HCT116 (cell line): ENCODE measurements at regions not wholly inside any gene's neighbourhood (a gene's known extent, or its start where the extent isn't known, plus 50 kb on each side); places are given as distances from the start of the nearest gene placed in this dataset.

Experiments
- ATAC-seq: fragments of 200-7000 bp; cut with Tn5 transposase; 2 replicates; pipeline ENCODE4 v1.9.1; 2020; ENCODE audit warnings: mild to moderate bottlenecking, moderate library complexity
- BruUV-seq: library from RNA; stranded (reverse); fragments of 400-500 nt; replicated peaks from 2 replicates; lab custom pipeline; 2021; lab: Mats Ljungman, UMichigan
- CTCF ChIA-PET: fragments of 300-600 bp; sonication (Branson Sonifier 250); formaldehyde crosslinking; loops from one replicate; lab custom pipeline; 2021; ENCODE audit warnings: antibody characterized with exemption; lab: Charles Lee
- POLR2A ChIA-PET: fragments of 300-600, 350-600 bp; sonication (Branson Sonifier 250); formaldehyde crosslinking; loops from one replicate; lab custom pipeline; 2021; ENCODE audit warnings: antibody characterized with exemption; lab: Charles Lee
- RAD21 ChIA-PET, 2 experiments: fragments of 300-600 bp; sonication (Branson Sonifier 250); formaldehyde crosslinking; loops; one replicate each; lab custom pipeline; 2023; ENCODE audit warnings: low total read pairs in 2 of 2; ENCODE audit not compliant: uncharacterized antibody in 2 of 2, unreplicated experiment in 2 of 2, low non-redundant PET in 1 of 2; lab: Charles Lee
- DNase-seq: peaks from one replicate; pipeline ENCODE4 v3.0.0-alpha.2; 2010; ENCODE audit warnings: low read depth, low spot score
- H2AFZ ChIP-seq: fragments of 200-600 bp; shearing (Covaris generic), sonication (generic); 2 replicates; pipeline ENCODE4 v1.6.1; 2017; ENCODE audit warnings: low read depth, mixed run types, mixed read lengths, antibody characterized with exemption, low read length; ENCODE audit not compliant: poor library complexity, severe bottlenecking
- H3K27ac ChIP-seq: 2 replicates; pipeline ENCODE4 v1.5.1; 2012; ENCODE audit warnings: low read depth, low read length
- H3K27me3 ChIP-seq: fragments of 200-600 bp; sonication (generic); 2 replicates; pipeline ENCODE4 v1.6.1; 2016; ENCODE audit warnings: mixed run types, low read length, mixed read lengths; ENCODE audit not compliant: insufficient read depth
- H3K36me3 ChIP-seq, 2 experiments: fragments of 200-500 bp in 1 of 2; fragments of 200-600 bp in 1 of 2; sonication (Bioruptor generic) in 1 of 2; sonication (generic) in 1 of 2; 2 replicates each; pipeline versions ENCODE4 v1.5.1 to v1.6.1; 2014 to 2016; ENCODE audit warnings: low read length in 2 of 2, inconsistent platforms in 1 of 2, mixed read lengths in 1 of 2, mixed run types in 1 of 2; ENCODE audit not compliant: insufficient read depth in 2 of 2, control insufficient read depth in 1 of 2
- H3K4me1 ChIP-seq, 2 experiments: fragments of 200-600 bp in 1 of 2; sonication (generic) in 1 of 2; 2 replicates each; pipeline versions ENCODE4 v1.5.1 to v1.6.1; 2012 to 2017; ENCODE audit warnings: low read length in 2 of 2, inconsistent platforms in 1 of 2, mild to moderate bottlenecking in 1 of 2, mixed read lengths in 1 of 2, mixed run types in 1 of 2, moderate library complexity in 1 of 2; ENCODE audit not compliant: insufficient read depth in 2 of 2, control insufficient read depth in 1 of 2
- H3K4me2 ChIP-seq: fragments of 200-600 bp; sonication (generic); 2 replicates; pipeline ENCODE4 v1.6.1; 2017; ENCODE audit warnings: mixed run types, low read length, mixed read lengths
- H3K4me3 ChIP-seq, 2 experiments: fragments of 200-600 bp in 1 of 2; sonication (generic) in 1 of 2; replicated peaks in 1 of 2; 2 replicates each; pipeline ENCODE4 v1.5.1; 2011 to 2016; ENCODE audit warnings: low read length in 2 of 2, control low read depth in 1 of 2, low read depth in 1 of 2, mild to moderate bottlenecking in 1 of 2, mixed read lengths in 1 of 2, mixed run types in 1 of 2
- H3K79me2 ChIP-seq: fragments of 200-600 bp; sonication (generic); 2 replicates; pipeline ENCODE4 v1.6.1; 2017; ENCODE audit warnings: mild to moderate bottlenecking, mixed run types, low read length, moderate library complexity, mixed read lengths; ENCODE audit not compliant: insufficient read depth
- H3K9ac ChIP-seq: fragments of 200-600 bp; sonication (generic); 2 replicates; pipeline ENCODE4 v1.6.1; 2016; ENCODE audit warnings: low read length, mixed read lengths
- H3K9me2 ChIP-seq: fragments of 200-600 bp; sonication (generic), shearing (Covaris generic); 2 replicates; pipeline ENCODE4 v1.6.1; 2017; ENCODE audit warnings: mixed run types, mild to moderate bottlenecking, moderate library complexity; ENCODE audit not compliant: insufficient read depth
- H3K9me3 ChIP-seq, 2 experiments: fragments of 200-500 bp in 1 of 2; fragments of 200-600 bp in 1 of 2; sonication (Bioruptor generic) in 1 of 2; sonication (generic) in 1 of 2; 2 replicates each; pipeline ENCODE4 v1.6.1; 2014 to 2017; ENCODE audit warnings: low read length in 2 of 2, mixed read lengths in 2 of 2, inconsistent platforms in 1 of 2, low read depth in 1 of 2, mild to moderate bottlenecking in 1 of 2, mixed run types in 1 of 2, moderate library complexity in 1 of 2; ENCODE audit not compliant: control insufficient read depth in 1 of 2, insufficient read depth in 1 of 2
- H4K20me1 ChIP-seq: fragments of 200-600 bp; sonication (generic), shearing (Covaris generic); 2 replicates; pipeline ENCODE4 v1.6.1; 2017; ENCODE audit warnings: mixed run types, mild to moderate bottlenecking, moderate library complexity; ENCODE audit not compliant: insufficient read depth
- CBX3 ChIP-seq: IDR thresholded peaks from 2 replicates; pipeline ENCODE4 v1.6.1; 2012; ENCODE audit warnings: low read depth
- CEBPB ChIP-seq: IDR thresholded peaks from 2 replicates; pipeline ENCODE4 v1.6.1; 2012; ENCODE audit warnings: low read depth
- EGR1 ChIP-seq: IDR thresholded peaks from 2 replicates; pipeline ENCODE4 v1.6.1; 2012; ENCODE audit warnings: low read depth
- ELF1 ChIP-seq: IDR thresholded peaks from 2 replicates; pipeline ENCODE4 v1.6.1; 2012; ENCODE audit warnings: low read depth, borderline replicate concordance
- EZH2 ChIP-seq: fragments of 200-600 bp; sonication (generic); IDR thresholded peaks from 2 replicates; pipeline ENCODE4 v1.6.1; 2017; ENCODE audit warnings: antibody characterized with exemption, mixed run types
- EZH2phosphoT487 ChIP-seq: fragments of 200-600 bp; IDR thresholded peaks from 2 replicates; pipeline ENCODE4 v1.6.1; 2018; ENCODE audit warnings: antibody characterized with exemption, borderline replicate concordance
- FOSL1 ChIP-seq: IDR thresholded peaks from 2 replicates; pipeline ENCODE4 v1.6.1; 2012; ENCODE audit warnings: low read depth
- JUND ChIP-seq: IDR thresholded peaks from 2 replicates; pipeline ENCODE4 v1.6.1; 2012
- POLR2A ChIP-seq: IDR thresholded peaks from 2 replicates; pipeline ENCODE4 v1.7.0; 2011; ENCODE audit warnings: borderline replicate concordance; ENCODE audit not compliant: insufficient read depth, insufficient read length; ENCODE audit errors: extremely low read depth
- POLR2AphosphoS5 ChIP-seq: IDR thresholded peaks from 2 replicates; pipeline ENCODE4 v1.6.1; 2011; ENCODE audit warnings: mild to moderate bottlenecking, low read depth, low read length, moderate library complexity
- RAD21 ChIP-seq: IDR thresholded peaks from 2 replicates; pipeline ENCODE4 v1.6.1; 2012; ENCODE audit warnings: low read depth, mild to moderate bottlenecking
- SIN3A ChIP-seq: IDR thresholded peaks from 2 replicates; pipeline ENCODE4 v1.6.1; 2012; ENCODE audit warnings: low read depth
- SP1 ChIP-seq: IDR thresholded peaks from 2 replicates; pipeline ENCODE4 v1.6.1; 2012; ENCODE audit warnings: low read depth
- SRF ChIP-seq: IDR thresholded peaks from 2 replicates; pipeline ENCODE4 v1.6.1; 2012; ENCODE audit warnings: low read depth
- TCF7L2 ChIP-seq: IDR thresholded peaks from 2 replicates; pipeline ENCODE4 v1.7.0; 2011; ENCODE audit warnings: borderline replicate concordance, inconsistent platforms; ENCODE audit not compliant: insufficient read depth, insufficient read length; ENCODE audit errors: extremely low read depth
- YY1 ChIP-seq: IDR thresholded peaks from 2 replicates; pipeline ENCODE4 v1.6.1; 2011; ENCODE audit warnings: low read length, low read depth, moderate library complexity, mild to moderate bottlenecking; ENCODE audit not compliant: insufficient replicate concordance; ENCODE audit errors: extremely low read depth
- ZFX ChIP-seq: fragments of 450-650 bp; IDR thresholded peaks from 2 replicates; pipeline ENCODE4 v1.6.1; 2017
- ZNF274 ChIP-seq: fragments of 200-500 bp; sonication (Bioruptor generic); IDR thresholded peaks from 2 replicates; pipeline ENCODE4 v1.6.1; 2014; ENCODE audit warnings: mild to moderate bottlenecking, low read depth, low read length, inconsistent platforms
- intact Hi-C: fragments of 100-400 bp; cut with micrococcal nuclease; formaldehyde crosslinking; loops from 2 replicates; pipeline ENCODE4 v1.10.0; 2022
- TF ChIP-seq, protein P1 (sequence below): IDR thresholded peaks from 2 replicates; pipeline ENCODE4 v1.6.1; 2011; ENCODE audit warnings: mild to moderate bottlenecking, low read length, moderate library complexity; ENCODE audit not compliant: insufficient replicate concordance; ENCODE audit errors: extremely low read depth
- TF ChIP-seq, protein P2 (sequence below): IDR thresholded peaks from 2 replicates; pipeline ENCODE4 v1.6.1; 2012
- TF ChIP-seq, protein P3 (sequence below), 3 experiments: fragments of 200-600 bp in 1 of 3; sonication (generic) in 1 of 3; IDR thresholded peaks in 2 of 3; conservative IDR thresholded peaks in 1 of 3; 2 replicates each; pipeline ENCODE4 v1.5.1; 2012 to 2017; ENCODE audit warnings: low read depth in 2 of 3, low read length in 2 of 3, antibody characterized with exemption in 1 of 3, borderline replicate concordance in 1 of 3, control low read depth in 1 of 3, mild to moderate bottlenecking in 1 of 3, mixed read lengths in 1 of 3, mixed run types in 1 of 3, moderate library complexity in 1 of 3; ENCODE audit not compliant: insufficient read depth in 1 of 3

DNA sequence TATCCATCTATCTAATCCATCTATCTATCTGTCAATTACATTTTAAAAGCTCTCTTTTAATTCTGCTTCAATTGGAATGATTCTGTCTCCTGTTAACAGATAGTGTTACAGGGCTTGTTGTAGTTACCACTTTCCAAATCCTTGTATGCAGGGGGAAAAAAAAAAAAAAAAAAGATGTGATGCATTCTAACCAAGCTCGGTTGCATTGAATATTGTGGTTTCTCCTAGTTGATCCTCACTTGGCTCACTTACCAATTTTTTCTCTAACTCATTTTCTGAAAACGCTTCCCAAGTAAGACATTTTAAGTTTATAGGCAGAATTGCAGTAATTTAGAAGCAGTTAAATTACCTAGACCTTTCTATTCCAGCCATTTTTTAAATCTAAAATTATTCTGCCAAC is 327.9 kb upstream of the PITX2 start (continued):
- TF ChIP-seq, protein P1, sequence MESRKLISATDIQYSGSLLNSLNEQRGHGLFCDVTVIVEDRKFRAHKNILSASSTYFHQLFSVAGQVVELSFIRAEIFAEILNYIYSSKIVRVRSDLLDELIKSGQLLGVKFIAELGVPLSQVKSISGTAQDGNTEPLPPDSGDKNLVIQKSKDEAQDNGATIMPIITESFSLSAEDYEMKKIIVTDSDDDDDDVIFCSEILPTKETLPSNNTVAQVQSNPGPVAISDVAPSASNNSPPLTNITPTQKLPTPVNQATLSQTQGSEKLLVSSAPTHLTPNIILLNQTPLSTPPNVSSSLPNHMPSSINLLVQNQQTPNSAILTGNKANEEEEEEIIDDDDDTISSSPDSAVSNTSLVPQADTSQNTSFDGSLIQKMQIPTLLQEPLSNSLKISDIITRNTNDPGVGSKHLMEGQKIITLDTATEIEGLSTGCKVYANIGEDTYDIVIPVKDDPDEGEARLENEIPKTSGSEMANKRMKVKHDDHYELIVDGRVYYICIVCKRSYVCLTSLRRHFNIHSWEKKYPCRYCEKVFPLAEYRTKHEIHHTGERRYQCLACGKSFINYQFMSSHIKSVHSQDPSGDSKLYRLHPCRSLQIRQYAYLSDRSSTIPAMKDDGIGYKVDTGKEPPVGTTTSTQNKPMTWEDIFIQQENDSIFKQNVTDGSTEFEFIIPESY = no peak
- no peak for TF ChIP-seq ZNF274
- no peak for TF ChIP-seq CBX3
- TF ChIP-seq EZH2 = no peak
- no peak for TF ChIP-seq RAD21
- TF ChIP-seq SIN3A = no peak
- no peak for TF ChIP-seq TCF7L2

DNA sequence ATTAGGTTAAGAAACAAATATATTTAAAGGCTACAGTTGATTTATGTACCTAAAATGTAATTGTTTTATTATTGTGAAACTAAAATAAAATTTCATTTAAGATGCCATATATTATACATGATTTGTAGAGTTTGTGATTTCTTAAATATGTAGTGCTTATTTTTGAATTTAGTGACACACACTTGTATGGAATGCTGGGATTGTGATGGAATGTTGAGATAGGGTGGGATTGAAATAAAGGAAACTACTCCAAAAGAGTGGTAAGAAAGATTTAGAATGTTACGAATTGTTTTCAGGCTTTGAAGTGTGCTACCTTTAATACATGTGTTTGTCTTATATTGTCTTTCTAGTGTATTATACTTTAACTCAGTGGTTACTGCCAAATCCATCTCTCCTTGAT is 330.3 kb upstream of the PITX2 start:
- intact Hi-C loops = no loop called here
- Histone ChIP-seq H3K27ac (no peak overlapping the region), H3K9ac (no peak overlapping the region), H3K27me3 (no peaks in the 10 kb centered on the region), H3K79me2 (no peaks in the 10 kb centered on the region), H3K4me3 (no peak overlapping the region), H2AFZ (no peak overlapping the region), H4K20me1 (no peaks in the 10 kb centered on the region), H3K36me3 (no peaks in the 10 kb centered on the region), H3K9me3 (no peaks in the 10 kb centered on the region), H3K4me1 (no peaks in the 10 kb centered on the region), H3K4me2 (no peak overlapping the region), H3K9me2 (no peaks in the 10 kb centered on the region; the same call in 1 of the 2 replicates)
- BruUV-seq = no TSS peak
- CTCF ChIA-PET = no interaction called here
- no peak for ATAC-seq
- RAD21 ChIA-PET = no interaction called here
- no peak for DNase-seq
- POLR2A ChIA-PET = no interaction called here
- TF ChIP-seq YY1 (no peak), ZFX (no peak), EGR1 (no peak), POLR2AphosphoS5 (no peak), CEBPB (no peak), ELF1 (no peak), FOSL1 (no peak), EZH2phosphoT487 (no peak), JUND (no peak), POLR2A (no peak), RAD21 (no peak), TCF7L2 (no peak), SRF (no peak), SIN3A (no peak), CBX3 (no peak), EZH2 (no peak), SP1 (no peak)
- TF ChIP-seq, protein P1 = no peak
- TF ChIP-seq, protein P2, sequence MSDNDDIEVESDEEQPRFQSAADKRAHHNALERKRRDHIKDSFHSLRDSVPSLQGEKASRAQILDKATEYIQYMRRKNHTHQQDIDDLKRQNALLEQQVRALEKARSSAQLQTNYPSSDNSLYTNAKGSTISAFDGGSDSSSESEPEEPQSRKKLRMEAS = no peak
- TF ChIP-seq, protein P3, sequence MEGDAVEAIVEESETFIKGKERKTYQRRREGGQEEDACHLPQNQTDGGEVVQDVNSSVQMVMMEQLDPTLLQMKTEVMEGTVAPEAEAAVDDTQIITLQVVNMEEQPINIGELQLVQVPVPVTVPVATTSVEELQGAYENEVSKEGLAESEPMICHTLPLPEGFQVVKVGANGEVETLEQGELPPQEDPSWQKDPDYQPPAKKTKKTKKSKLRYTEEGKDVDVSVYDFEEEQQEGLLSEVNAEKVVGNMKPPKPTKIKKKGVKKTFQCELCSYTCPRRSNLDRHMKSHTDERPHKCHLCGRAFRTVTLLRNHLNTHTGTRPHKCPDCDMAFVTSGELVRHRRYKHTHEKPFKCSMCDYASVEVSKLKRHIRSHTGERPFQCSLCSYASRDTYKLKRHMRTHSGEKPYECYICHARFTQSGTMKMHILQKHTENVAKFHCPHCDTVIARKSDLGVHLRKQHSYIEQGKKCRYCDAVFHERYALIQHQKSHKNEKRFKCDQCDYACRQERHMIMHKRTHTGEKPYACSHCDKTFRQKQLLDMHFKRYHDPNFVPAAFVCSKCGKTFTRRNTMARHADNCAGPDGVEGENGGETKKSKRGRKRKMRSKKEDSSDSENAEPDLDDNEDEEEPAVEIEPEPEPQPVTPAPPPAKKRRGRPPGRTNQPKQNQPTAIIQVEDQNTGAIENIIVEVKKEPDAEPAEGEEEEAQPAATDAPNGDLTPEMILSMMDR (IDR thresholded peaks at IDR 0.05 in 2 of 3, conservative IDR thresholded peaks at IDR 0.05 in 1 of 3; ENCODE audit: borderline replicate concordance in 1 of 3, insufficient read depth in 1 of 3, low read depth in 2 of 3, low read length in 2 of 3) = no peak
